ENCODE measurements at regions not wholly inside any gene's neighbourhood (a gene's known extent, or its start where the extent isn't known, plus 50 kb on each side); places are given as distances from the start of the nearest gene placed in this dataset.

DNA sequence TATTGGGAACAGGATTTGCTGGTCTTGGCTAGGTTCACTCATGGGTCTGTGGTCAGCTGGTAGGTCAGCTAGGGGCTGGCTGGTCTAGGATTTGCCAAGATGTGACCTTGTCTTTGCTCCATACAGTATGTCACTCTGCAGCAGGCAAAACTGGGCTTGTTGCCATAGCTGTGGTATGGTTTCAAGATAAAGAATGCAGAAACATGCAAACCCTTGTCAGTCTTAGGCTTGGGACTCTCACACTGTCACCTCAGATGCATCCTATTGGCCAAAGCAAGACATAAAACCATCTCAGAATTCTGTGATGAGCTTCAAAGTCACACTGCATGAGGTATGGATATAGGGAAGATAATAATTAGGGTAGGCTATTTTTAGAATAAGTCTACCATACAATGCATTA, 66.6 kb upstream of the TBC1D5 start:
- TF ChIP-seq SP1 (IDR thresholded peaks at IDR 0.05; ENCODE audit: low read depth, low read length) (no peak), MAFK (IDR thresholded peaks at IDR 0.05; ENCODE audit: low read depth, low read length) (no peak), CHD1 (IDR thresholded peaks at IDR 0.05; ENCODE audit: low read depth, low read length) (no peak)
- TF ChIP-seq, protein P1, sequence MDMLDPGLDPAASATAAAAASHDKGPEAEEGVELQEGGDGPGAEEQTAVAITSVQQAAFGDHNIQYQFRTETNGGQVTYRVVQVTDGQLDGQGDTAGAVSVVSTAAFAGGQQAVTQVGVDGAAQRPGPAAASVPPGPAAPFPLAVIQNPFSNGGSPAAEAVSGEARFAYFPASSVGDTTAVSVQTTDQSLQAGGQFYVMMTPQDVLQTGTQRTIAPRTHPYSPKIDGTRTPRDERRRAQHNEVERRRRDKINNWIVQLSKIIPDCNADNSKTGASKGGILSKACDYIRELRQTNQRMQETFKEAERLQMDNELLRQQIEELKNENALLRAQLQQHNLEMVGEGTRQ (IDR thresholded peaks at IDR 0.05; ENCODE audit: low read length) = no peak
- TF ChIP-seq, protein P2, sequence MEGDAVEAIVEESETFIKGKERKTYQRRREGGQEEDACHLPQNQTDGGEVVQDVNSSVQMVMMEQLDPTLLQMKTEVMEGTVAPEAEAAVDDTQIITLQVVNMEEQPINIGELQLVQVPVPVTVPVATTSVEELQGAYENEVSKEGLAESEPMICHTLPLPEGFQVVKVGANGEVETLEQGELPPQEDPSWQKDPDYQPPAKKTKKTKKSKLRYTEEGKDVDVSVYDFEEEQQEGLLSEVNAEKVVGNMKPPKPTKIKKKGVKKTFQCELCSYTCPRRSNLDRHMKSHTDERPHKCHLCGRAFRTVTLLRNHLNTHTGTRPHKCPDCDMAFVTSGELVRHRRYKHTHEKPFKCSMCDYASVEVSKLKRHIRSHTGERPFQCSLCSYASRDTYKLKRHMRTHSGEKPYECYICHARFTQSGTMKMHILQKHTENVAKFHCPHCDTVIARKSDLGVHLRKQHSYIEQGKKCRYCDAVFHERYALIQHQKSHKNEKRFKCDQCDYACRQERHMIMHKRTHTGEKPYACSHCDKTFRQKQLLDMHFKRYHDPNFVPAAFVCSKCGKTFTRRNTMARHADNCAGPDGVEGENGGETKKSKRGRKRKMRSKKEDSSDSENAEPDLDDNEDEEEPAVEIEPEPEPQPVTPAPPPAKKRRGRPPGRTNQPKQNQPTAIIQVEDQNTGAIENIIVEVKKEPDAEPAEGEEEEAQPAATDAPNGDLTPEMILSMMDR (IDR thresholded peaks at IDR 0.05; ENCODE audit: control extremely low read depth in 1 of 3, insufficient read depth in 1 of 3, low read depth in 1 of 3, low read length in 3 of 3) = no peak

Measured in H1 (cell line).